CD4-positive, alpha-beta T cell treated with Interleukin-6 at 100 ng/mL for 8 hours (primary cell): ENCODE measurements at regions not wholly inside any gene's neighbourhood (a gene's known extent, or its start where the extent isn't known, plus 50 kb on each side); places are given as distances from the start of the nearest gene placed in this dataset.

Experiments
- DNase-seq: peaks from one replicate; pipeline ENCODE4 v3.0.0-alpha.2; 2020; ENCODE audit warnings: mixed read lengths, low spot score

DNA sequence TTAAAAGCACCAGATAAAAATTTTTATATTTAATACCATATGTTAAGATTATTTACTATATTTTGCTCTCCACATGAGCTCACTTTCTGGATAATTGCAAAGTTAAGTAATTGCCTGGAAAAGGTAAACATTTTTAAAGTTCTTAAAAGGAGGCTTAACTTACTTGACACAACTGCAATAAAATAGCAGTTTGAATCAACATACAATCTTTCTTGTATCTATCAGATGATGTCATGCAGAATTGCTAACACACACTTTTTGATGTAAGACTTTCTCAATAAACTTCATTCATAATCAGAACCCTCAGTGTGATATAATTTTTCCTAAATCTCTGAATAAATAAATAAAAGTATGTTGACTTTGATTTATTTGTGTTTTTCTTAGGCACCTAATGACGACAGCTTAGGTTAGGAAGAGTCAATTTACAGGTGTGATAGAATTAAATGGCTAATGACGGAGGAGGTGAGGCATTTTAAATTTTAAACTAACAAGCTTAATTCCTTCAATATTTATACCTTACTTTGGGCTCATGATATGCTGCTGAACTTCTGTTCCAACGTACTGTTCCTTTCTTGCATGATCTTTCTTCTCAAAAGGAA lies 99.5 kb downstream of the LYPLAL1 start:
- no peak for DNase-seq

DNA sequence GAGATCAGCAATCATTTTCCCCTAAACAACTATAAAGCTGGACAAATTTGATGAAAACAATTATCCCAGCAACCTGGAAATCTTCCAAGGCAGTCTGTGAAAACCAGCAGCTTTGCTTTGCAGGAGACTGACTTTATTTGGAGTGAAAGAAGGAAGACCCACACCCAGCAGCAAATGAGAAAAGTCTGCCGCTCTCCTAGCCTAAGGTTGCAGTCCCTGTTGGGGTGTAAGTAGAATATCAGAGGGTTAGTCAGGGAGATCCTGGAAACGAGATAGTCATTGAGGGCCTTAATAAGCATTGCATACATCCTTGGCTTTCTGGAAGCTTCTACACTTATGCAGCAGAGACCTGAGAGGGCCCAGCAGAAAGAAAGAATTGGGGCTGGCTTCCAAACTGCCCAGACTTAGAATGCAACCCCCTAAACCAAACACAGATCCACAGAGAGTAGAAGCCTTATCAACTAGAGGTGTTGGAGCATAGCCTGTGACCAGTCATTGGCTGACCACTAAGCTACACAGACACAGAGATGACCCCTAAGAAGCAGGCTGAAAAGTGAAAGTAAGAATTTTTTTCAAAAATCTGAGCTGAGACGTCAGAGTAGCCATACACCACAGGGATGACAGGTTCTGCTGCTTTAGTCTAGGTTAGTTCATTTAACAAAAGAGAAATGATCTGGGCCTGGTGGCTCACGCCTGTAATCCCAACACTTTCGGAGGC lies 98.3 kb downstream of the LYPLAL1 start:
- DNase-seq = no peak

DNA sequence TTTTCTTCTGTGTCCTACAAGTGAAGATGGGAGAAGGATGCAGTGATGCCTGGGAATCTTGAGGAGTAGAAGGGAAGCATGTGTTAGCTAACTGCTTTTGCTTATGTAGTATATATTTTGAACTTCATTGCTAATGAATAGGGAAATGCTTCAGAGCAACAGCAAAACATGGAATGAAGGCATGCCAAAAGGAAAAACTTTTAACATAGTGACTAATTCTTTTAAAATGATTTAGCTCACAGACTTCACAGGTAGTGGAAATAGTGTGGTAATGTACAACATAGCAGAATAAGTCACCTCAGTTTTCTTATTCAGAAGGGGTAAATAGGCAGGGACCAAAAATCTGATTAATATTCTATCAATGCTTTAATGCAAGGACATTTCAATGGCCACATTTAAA lies 95.5 kb downstream of the LYPLAL1 start:
- DNase-seq = no peak

DNA sequence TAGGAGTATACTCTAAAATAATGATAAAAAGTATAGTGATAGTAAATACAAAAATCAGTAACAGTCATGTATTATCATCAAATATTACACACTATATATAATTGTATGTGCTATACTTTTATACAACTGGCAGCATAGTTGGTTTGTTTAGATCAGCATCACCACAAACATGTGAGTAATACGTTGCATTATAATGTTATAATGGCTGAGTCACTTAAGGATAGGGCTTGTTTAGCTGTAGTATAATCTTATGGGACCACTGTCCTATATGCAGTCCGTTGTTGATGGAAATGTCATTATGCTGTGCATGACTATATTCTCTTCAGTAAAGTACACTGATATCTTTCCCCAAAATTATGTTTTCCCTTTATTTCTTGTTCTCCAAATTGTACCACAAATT lies 92.8 kb downstream of the LYPLAL1 start:
- DNase-seq = no peak

DNA sequence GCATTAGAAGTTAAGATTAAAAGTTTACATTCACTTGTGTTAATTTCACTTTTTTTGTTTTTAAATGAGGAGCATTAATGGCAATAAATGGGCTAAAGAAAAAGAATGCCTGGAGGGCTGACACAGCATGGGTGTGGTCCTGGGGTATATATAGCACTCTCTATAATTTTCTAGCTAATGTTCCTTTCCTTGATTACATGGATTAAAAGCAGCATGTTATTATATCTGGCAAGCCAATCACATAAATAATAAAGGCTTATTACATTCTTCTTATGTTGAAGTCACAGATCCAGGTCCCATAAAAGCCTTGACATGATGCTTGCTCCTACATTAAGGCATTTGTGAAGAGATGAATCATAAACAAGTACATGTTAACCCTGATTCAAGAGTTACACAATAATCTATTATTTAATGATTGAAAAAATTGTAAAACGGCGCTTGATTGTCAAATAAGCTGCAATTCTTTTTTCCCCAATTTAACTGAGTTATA lies 91.4 kb downstream of the LYPLAL1 start:
- no peak for DNase-seq

DNA sequence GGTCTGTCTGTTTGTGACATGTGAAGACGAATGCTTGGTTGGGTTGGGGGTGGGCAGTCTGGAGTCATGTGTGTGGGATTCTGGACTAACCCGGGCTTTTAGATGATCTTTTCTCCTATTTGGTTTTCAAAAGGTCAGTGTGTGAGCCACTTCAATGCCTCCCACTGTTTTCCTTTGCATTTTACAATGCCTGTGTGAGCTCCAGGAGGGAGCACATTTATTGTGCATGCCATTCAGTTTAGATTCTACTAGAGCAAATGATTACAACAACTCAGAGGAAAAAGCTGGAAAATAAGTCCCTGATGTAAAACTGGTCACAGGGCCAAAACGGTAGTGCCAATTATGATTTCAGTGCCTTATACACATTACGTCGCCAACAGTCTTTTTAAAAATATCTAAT lies 90.9 kb downstream of the LYPLAL1 start:
- no peak for DNase-seq
